GM18507 (cell line): ENCODE measurements at regions not wholly inside any gene's neighbourhood (a gene's known extent, or its start where the extent isn't known, plus 50 kb on each side); places are given as distances from the start of the nearest gene placed in this dataset.
"Not testable (repeated sequence)": the region's sequence is repeated elsewhere in the genome, so short reads cannot be mapped to it uniquely, and the experiment has no call there.

Experiments
- DNase-seq: peaks from one replicate; pipeline ENCODE4 v3.0.0; 2011; ENCODE audit warnings: low read depth; ENCODE audit not compliant: insufficient read length; ENCODE audit errors: extremely low spot score
- FAIRE-seq: peaks from 2 replicates; lab custom pipeline; 2011; peaks lifted over from hg19 to GRCh38; lab: Jason Lieb, UNC

DNA sequence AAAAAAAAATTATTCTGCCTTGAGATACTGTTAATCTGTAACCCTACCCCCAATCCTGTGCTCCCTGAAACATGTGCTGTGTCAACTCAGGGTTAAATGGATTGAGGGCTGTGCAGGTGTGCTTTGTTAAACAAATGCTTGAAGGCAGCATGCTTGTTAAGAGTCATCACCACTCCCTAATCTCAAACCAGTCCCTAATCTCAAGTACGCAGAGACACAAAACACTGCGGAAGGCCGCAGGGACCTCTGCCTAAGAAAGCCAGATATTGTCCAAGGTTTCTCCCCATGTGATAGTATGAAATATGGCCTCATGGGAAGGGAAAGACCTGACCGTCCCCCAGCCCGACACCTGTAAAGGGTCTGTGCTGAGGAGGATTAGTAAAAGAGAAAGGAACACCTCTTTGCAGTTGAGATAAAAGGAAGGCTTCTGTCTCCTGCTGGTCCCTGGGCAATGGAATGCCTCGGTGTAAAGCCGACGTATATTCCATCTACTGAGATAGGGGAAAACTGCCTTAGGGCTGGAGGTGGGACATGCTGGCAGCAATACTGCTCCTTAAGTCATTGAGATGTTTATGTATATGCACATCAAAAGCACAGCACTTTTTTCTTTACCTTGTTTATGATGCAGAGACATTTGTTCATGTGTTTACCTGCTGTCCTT lies 402.6 kb downstream of the TBC1D32 start:
- not testable (repeated sequence) for FAIRE-seq, DNase-seq

DNA sequence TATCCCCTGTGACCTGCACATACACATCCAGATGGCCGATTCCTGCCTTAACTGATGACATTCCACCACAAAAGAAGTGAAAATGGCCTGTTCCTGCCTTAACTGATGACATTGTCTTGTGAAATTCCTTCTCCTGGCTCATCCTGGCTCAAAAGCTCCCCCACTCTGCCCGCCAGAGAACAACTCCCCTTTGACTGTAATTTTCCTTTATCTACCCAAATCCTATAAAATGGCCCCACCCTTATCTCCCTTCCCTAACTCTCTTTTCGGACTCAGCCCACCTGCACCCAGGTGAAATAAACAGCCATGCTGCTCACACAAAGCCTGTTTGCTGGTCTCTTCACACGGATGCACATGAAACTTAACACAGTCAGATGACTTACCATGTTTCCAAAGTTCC lies 403.8 kb downstream of the TBC1D32 start:
- not testable (repeated sequence) for FAIRE-seq, DNase-seq

DNA sequence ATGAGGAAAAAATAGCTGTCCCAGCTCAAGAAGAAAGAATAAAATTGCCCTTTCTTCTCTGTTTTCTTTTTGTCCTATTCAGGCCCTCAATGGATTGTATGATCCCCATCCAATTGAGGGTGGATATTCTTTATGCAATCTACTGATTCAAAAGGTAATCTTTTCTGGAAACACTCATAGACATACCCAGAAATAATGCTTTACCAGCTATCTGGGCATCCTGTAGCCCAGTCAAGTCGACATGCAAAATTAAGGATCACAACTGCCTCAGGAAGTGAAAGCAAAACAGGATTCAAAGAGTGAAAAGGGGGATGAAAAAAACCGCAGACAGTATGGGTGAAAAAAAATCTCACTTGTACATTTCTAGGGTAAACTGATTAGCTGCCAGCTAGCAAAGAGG lies 410.1 kb downstream of the TBC1D32 start:
- FAIRE-seq, result no peak
- DNase-seq, result no peak

DNA sequence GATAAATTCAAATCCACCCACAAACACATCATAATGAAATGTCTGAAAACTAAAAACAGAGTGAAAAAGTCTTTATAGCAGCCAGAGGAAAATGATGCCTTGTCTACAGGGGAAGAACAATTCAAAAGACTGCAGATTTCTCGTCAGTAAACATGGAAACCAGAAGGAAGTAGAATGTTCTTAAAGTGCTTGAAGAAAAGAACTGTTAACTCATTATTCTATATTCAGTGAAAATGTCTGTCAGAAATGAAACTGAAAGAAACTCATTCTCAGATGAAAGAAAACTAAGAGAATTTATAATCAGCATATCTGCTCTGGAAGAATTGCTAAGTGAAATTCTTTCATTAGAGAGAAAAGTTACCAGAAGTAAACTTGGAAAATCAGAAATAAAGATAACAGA lies 416.1 kb downstream of the TBC1D32 start:
- DNase-seq (no peak), FAIRE-seq (no peak)

DNA sequence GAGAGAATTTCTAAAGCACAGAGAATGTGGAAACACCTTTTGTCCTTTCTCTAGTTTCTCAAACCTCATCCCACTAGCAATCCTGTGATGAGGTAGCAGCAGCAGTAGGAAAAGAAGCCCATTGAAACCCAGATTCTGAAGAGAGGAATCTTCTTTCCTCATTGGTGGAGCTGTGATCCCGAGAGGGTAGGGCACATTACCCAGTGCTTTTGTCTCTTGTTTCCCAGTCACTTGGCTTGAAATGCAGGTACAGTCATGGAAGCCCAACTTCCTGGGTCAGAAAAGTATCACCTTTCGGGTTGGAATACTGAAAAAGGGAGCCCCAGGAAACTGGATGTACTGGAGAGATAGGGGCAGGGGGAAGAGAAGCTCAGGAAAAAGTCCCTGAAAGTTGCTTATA lies 417.4 kb downstream of the TBC1D32 start:
- FAIRE-seq (no peak), DNase-seq (no peak)

DNA sequence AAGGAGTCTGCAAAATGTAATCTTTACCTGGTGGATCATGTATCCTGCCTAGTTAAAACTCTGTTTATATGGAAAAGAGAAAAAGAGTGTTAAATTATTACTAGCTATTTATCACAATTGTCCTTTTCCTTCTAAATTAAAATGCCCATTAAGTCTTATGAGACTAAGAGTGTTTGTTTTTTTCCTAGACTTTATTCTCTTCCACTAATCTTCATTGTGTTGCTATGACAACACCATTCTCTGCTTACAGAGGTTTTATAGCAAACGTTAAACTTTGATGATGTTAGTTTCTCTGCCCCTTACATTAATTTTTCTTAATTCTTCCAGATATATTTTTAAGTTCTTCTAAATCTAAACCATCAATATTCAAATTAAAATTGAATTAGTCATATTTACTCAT lies 420.8 kb downstream of the TBC1D32 start:
- FAIRE-seq, result no peak
- no peak for DNase-seq

DNA sequence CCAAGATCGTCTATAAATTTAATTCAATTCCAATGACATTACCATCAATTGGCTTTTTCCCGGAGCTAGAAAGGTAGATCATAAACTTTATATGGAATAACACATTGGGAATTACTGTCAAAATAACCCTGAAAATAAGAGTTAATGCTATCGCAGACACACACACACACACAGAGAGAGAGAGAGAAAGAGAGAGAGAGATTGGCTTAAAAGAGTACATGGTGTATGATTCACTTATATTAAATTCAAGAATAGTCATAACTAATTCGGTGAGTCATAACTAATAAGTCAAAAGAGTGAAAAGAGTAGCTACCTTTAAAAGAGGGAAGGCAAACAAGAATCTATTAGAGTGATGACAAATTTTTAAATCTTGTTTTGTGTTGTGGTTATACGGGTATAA lies 425.5 kb downstream of the TBC1D32 start:
- no peak for FAIRE-seq
- DNase-seq, result no peak

DNA sequence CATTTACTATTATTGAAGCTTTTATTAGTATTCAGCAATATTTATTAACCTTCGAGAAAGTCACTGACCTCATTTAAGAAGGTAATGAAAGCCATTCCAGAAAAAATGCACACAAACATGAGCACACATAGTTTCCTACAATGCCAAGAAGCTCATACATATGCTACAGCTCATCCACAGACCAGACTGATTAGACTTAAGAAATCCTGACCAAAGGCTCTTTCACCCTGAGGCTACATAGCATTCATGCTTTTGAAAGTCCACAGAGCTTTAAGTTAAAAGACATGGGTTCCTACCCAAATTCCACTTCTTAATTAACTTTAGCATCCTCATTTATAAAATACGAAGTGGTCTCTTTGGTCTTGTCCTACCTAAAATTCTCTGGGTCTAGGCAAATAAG lies 430.4 kb downstream of the TBC1D32 start:
- no peak for FAIRE-seq

DNA sequence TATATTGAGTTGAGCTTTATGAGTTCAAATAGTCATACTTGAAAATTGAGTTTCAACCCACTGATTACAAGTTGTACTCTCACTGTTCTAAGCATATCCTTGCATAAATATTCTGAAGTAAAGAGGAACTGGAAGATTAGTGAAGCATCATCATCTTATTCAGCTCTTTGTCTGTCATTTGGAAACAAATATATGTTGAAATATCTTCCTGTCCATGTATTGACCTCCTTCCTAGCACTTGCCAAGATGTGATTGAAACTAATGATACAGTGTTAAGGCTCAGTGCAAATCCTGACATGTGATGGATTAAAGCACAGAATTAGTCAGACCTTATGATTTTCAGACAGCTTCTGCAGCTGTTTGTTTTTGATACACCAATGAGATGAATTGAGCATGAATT lies 434.3 kb downstream of the TBC1D32 start:
- FAIRE-seq, result no peak

More for the DNA sequence above, 430.4 kb downstream of the TBC1D32 start:
- no peak for DNase-seq

DNA sequence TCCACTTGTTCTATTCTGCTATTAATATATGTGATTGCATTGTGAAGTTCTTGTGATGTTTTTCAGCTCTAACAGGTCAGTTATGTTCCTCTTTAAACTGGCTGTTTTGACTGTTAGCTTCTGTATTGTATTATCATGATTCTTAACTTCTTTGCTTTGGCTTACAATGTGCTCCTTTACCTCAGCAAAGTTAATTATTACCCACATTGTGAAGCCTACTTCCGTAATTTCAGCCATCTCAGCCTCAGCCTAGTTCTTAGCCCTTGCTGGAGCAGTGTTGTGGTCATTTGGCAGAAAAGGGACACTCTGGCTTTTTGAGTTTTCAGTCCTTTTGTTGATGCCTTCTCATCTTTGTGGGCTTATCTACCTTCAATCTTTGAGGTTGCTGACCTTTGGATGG lies 440.2 kb downstream of the TBC1D32 start:
- FAIRE-seq (no peak), DNase-seq (no peak)

More for the DNA sequence above, 434.3 kb downstream of the TBC1D32 start:
- DNase-seq, result no peak

DNA sequence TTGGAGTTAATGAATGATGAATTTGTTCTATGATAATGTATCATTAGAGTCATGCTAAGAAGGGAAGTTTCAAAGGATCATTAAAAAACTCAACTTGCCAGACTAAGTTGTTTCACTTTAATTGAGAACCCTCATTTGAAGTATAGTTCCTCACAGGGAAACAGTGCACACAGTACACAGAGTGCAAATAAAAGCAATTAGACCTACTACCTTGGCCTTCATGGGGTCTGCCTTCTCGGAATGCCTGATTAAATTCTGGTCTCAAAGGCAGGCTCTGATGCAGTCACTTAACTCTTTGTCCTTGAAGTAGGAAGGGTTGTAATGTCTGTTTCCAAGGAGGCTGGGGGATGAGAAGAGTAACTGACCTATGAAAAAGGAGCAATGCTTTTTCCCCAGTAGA lies 457.3 kb downstream of the TBC1D32 start:
- FAIRE-seq (no peak), DNase-seq (no peak)

DNA sequence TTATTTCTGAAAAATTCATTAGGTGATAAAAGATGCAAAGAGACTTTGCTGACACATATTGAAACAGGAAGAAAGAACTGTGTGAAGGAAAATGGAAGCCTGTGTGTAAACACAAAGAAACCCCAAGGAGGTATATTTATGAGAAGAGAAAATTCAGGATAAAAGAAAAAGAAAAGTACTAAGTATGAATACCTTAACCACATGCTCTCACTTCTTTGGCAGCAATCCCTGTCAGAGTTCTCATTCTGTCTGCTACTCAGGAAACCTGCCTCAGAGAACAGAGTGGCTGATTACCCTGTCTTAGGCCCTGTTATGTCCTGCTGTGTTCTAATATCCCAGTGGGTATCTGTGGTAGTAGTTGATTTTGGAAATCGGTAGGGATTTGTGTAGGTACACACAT lies 457.9 kb downstream of the TBC1D32 start:
- DNase-seq (no peak), FAIRE-seq (no peak)

DNA sequence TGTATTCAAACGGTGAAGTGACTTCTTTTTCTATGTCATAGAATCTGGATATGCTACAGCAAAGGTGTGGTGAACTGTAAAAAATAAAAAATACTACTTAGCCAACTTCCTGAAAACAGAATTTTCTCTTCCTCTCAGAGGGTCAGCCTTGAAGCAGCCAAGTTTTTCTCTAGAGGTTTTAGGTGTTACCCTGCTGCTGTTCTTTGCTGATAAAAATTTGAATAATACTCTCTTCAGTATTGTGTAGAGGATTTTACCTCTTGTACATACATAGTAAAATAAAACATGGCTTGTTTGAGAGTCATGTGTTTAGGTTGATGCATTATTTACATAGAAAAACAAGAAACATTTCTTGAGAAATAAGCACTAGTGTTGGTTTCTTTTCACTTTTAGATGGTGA lies 458.4 kb downstream of the TBC1D32 start:
- FAIRE-seq (no peak), DNase-seq (no peak)

DNA sequence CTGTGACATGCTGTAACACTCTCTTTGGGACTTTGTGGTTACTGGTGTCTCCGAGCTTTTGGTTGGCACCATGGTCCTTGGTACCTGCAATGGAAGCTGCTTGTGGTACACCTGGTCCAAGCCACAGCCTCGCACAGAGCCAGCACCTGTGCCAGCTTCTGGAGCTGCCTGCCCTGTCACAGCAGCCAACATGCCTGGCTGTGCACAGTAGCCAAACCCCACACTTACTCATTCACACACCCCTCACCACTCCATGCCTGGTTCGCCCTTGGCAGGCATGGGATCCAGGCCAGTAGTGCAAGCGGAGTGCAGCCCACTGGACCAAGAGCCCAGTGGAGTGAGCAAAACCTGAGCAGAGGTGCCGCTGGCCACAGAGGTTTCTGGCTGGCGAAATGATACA lies 459.9 kb downstream of the TBC1D32 start:
- DNase-seq, result no peak
- FAIRE-seq, result no peak

DNA sequence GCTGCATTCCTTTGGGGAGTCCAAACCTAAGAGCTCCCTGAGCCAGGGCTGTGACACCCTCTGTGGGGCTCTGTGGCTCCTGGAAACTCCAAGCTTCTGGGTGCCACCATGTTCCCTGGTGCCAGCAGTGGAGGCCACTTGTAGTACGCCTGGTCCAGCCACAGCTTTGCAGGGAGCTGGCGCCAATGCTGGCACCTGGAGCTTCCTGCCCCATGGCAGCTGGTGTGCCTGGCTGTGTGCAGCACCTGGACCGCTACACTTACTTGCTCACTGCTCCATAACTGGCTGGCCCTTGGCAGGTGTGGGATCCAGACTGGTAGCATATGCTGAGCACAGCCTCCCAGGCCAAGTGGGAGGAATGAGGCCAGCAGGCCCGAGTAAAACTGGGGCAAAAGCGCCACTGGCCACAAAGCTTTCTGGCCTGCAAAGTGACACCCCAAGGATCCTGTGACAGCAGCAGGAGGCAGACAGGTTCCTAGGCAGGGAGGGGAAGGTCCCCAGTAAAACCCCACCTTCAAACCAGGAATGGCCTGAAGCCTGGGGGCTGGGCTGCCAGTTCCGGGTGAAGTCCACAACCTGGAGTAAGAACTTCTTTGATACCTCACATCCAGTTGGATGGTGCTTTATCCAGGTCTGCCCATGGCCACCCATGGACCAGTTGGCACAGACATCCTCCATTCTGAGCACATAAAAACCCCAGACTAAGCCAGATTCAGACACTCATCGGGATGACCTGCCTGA lies 461.0 kb downstream of the TBC1D32 start:
- FAIRE-seq (no peak), DNase-seq (no peak)

DNA sequence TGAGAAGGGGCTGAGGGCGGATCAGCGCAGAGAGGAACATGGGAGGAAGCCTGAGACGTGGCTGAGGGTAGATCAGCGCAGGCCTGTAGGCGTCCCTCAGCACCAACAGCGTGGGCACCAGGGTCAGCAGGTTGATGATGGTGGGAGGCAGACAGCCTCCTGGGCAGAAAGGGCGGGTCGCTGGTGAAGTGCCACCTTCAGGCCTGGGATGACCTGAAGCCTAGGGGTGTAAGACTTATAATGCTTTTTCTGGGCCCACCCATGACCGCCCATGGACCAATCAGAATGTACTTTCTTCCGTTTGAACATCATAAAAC lies 462.1 kb downstream of the TBC1D32 start:
- no peak for DNase-seq
- FAIRE-seq, result no peak

DNA sequence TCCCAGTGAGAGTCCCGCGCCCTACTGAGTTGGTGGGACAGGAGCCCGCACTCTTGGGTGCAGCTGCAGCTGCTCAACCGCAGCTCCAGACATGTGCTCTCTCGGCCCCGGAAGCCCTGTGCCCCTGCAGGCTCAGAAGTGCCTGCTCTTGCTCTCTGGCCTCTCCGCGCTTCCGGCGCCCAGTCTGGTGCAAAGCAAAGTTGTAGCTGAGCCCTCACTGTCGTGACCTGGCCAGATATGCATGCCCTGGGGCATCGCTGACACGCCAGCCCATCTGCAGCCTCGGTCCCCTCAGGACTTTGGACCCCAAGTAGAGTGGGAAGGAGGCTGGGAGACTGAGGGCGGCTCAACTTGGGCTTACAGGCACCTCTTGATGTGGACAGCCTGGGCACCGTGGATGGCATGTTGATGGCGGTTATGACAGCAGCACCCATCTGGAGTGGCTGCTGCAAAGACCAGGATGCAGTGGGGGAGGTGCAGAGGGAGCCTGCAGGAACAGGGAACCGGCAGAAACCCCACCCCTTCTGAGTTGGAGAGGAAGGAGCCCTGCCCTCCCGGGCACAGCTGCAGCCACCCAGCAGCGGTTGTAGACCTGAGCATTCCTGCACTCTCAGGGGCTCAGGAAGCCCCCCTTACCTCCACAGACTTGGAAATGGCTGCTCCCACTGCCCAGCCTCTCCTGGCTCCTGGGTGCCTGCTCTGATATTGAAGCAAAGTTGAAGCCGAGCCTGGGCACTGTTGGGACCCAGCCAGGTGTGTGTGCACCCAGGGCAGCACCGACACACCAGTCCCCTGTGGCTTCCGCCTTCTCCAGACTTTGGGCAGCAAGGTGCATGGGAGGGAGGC lies 462.6 kb downstream of the TBC1D32 start:
- FAIRE-seq, result no peak
- DNase-seq, result no peak

DNA sequence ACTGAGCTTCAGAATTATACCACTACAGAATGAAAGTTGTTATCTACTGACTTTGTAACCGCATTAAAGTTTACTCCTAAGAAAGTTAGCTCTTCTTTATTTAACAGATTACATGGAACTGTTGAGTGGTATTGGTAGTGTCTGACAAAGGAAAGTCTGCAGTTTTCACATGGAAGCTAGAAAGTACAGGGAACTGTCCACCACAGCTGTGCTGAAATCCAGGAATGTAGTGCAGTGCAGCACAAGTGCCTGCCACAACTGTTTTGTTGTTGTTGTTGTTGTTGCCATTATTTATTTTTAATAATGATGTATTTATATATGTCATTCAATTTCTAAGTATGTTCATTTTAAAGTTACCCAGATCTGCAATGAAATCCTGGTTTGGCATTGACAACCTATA lies 464.9 kb downstream of the TBC1D32 start:
- no peak for FAIRE-seq
- DNase-seq, result no peak

DNA sequence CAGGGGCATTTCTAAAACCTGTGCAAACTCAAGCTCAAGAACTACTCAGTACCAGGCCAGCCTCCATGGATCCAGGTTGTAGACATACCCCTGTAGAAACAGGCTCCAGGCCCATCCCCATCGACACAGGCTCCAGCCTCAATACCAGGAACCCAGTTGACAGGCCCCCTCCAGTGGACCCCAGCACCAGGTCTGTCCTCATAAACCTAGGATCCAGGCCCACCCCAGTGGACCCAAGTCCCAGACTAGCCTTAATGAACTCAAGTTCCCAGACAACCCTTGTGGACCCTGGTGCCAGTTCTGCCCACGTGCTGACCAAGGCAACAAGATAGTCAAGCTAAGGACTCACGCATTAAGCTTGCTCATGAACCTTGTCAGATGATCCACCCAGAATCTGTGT lies 476.9 kb downstream of the TBC1D32 start:
- FAIRE-seq, result no peak
- no peak for DNase-seq

DNA sequence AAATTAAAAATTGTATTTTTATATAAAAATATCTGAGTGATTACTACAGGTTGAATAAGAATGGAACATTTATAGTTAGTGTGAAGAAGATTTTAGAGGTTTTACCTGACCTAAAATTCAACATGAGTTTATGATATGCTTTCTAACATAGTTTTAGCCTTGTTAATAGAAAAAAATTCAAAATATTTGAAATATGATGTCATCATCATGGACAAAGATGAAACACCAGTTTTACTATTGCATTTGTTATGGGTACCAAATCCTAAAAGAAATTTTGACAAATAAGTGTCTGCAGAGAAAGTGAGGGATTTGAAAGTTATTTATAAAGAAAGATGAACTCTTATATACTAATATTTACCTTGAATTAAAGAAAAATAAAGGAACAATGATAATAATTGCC lies 479.7 kb downstream of the TBC1D32 start:
- DNase-seq (no peak), FAIRE-seq (no peak)

DNA sequence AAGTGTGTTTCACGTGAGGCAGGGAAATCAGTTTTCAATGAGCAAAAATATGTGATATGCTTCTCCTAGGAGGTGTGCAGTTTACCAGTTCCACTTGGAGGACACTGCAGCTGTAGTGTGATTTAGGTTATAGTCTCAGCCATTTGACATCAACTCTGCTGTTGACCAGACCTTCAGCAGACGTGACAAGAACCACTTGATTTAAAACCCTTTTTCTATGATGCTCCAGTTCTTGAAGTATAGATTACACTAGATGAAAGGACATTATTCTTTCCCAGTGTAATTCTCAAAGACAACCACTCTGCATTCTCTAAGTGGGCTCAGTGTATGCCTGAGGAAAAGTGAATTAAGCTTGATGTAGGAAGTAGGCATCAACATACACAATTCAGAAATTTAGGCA lies 480.8 kb downstream of the TBC1D32 start:
- FAIRE-seq, result no peak
- no peak for DNase-seq
